NB4 (cell line): ENCODE measurements at regions not wholly inside any gene's neighbourhood (a gene's known extent, or its start where the extent isn't known, plus 50 kb on each side); places are given as distances from the start of the nearest gene placed in this dataset.

Source experiments
- CTCF ChIP-seq: IDR thresholded peaks from one replicate; pipeline ENCODE4 v1.5.1; 2012; ENCODE audit warnings: low read depth, low read length
- MAX ChIP-seq: IDR thresholded peaks from 2 replicates; pipeline ENCODE4 v1.6.1; 2011; ENCODE audit warnings: low read depth, low read length
- POLR2A ChIP-seq: IDR thresholded peaks from 2 replicates; pipeline ENCODE4 v1.6.1; 2011; ENCODE audit warnings: mild to moderate bottlenecking; ENCODE audit not compliant: insufficient read length; ENCODE audit errors: extremely low read depth

GRCh38 chr15:39092761-39093160, 488.1 kb upstream of the THBS1 start:
- TF ChIP-seq CTCF (no peak), MAX (no peak), POLR2A (no peak)
